KOPT-K1 (cell line): ENCODE measurements at regions not wholly inside any gene's neighbourhood (a gene's known extent, or its start where the extent isn't known, plus 50 kb on each side); places are given as distances from the start of the nearest gene placed in this dataset.

ENCODE experiments used
- H3K27ac ChIP-seq: fragments of 200-600 bp; sonication (generic); 2 replicates; pipeline ENCODE4 v1.5.1; 2016; ENCODE audit warnings: antibody characterized with exemption, mild to moderate bottlenecking, low read depth, low read length; ENCODE audit not compliant: poor library complexity, severe bottlenecking
- H3K36me3 ChIP-seq: fragments of 200-600 bp; sonication (generic); 2 replicates; pipeline ENCODE4 v1.5.1; 2017; ENCODE audit warnings: antibody characterized with exemption, mild to moderate bottlenecking, low read length, moderate library complexity; ENCODE audit not compliant: insufficient read depth
- H3K9me3 ChIP-seq: fragments of 200-600 bp; sonication (generic); 2 replicates; pipeline ENCODE4 v1.5.1; 2017; ENCODE audit warnings: antibody characterized with exemption, low read length, mild to moderate bottlenecking; ENCODE audit not compliant: insufficient read depth, poor library complexity, severe bottlenecking

GRCh38 chr1:55927702-55928290 is 651.6 kb downstream of the PLPP3 start:
- Histone ChIP-seq H3K9me3 (no peaks in the 10 kb centered on the region), H3K36me3 (no peaks in the 10 kb centered on the region), H3K27ac (no peak overlapping the region)

GRCh38 chr1:55926906-55927471 is 652.4 kb downstream of the PLPP3 start:
- Histone ChIP-seq H3K27ac (no peak overlapping the region), H3K36me3 (no peaks in the 10 kb centered on the region), H3K9me3 (no peaks in the 10 kb centered on the region)

GRCh38 chr1:55916907-55917306 is 662.5 kb downstream of the PLPP3 start:
- H3K9me3 ChIP-seq = peaks cover 17% of the 10 kb centered on the region
- H3K27ac ChIP-seq = no peak overlapping the region
- no peaks in the 10 kb centered on the region for H3K36me3 ChIP-seq

GRCh38 chr1:55916481-55916880 is 662.9 kb downstream of the PLPP3 start:
- Histone ChIP-seq H3K36me3 (no peaks in the 10 kb centered on the region), H3K27ac (no peak overlapping the region), H3K9me3 (peaks cover 17% of the 10 kb centered on the region)

GRCh38 chr1:55913565-55913964 is 665.8 kb downstream of the PLPP3 start:
- Histone ChIP-seq H3K27ac (no peak overlapping the region), H3K36me3 (no peaks in the 10 kb centered on the region)

GRCh38 chr1:55912438-55912837 is 666.9 kb downstream of the PLPP3 start:
- H3K9me3 ChIP-seq = peaks cover 17% of the 10 kb centered on the region
- H3K36me3 ChIP-seq = no peaks in the 10 kb centered on the region
- no peak overlapping the region for H3K27ac ChIP-seq

More at GRCh38 chr1:55913565-55913964, 665.8 kb downstream of the PLPP3 start:
- peaks cover 17% of the 10 kb centered on the region for H3K9me3 ChIP-seq

- Histone ChIP-seq H3K27ac (no peak overlapping the region), H3K9me3 (no peaks in the 10 kb centered on the region), H3K36me3 (no peaks in the 10 kb centered on the region)
Observed at GRCh38 chr1:55904541-55904940, 674.8 kb downstream of the PLPP3 start.

- no peak overlapping the region for H3K27ac ChIP-seq
Observed at GRCh38 chr1:55898181-55898580, 681.2 kb downstream of the PLPP3 start.

GRCh38 chr1:55896210-55896609 is 681.0 kb upstream of the USP24 start:
- no peak overlapping the region for H3K27ac ChIP-seq
- peaks cover 5% of the 10 kb centered on the region for H3K9me3 ChIP-seq
- no peaks in the 10 kb centered on the region for H3K36me3 ChIP-seq

More at GRCh38 chr1:55898181-55898580, 681.2 kb downstream of the PLPP3 start:
- H3K36me3 ChIP-seq = no peaks in the 10 kb centered on the region
- peaks cover 5% of the 10 kb centered on the region for H3K9me3 ChIP-seq

GRCh38 chr1:55894521-55894920 is 679.4 kb upstream of the USP24 start:
- Histone ChIP-seq H3K36me3 (no peaks in the 10 kb centered on the region), H3K27ac (no peak overlapping the region), H3K9me3 (peaks cover 5% of the 10 kb centered on the region)

GRCh38 chr1:55893155-55893554 is 678.0 kb upstream of the USP24 start:
- H3K27ac ChIP-seq = no peak overlapping the region
- peaks cover 4% of the 10 kb centered on the region for H3K9me3 ChIP-seq
- no peaks in the 10 kb centered on the region for H3K36me3 ChIP-seq

- H3K9me3 ChIP-seq = no peaks in the 10 kb centered on the region
- H3K36me3 ChIP-seq = no peaks in the 10 kb centered on the region
- H3K27ac ChIP-seq = no peak overlapping the region
Observed at GRCh38 chr1:55888685-55889317, 673.6 kb upstream of the USP24 start.

GRCh38 chr1:55886856-55887712 is 671.9 kb upstream of the USP24 start:
- no peaks in the 10 kb centered on the region for H3K36me3 ChIP-seq
- no peaks in the 10 kb centered on the region for H3K9me3 ChIP-seq
- no peak overlapping the region for H3K27ac ChIP-seq

- no peaks in the 10 kb centered on the region for H3K9me3 ChIP-seq
- no peak overlapping the region for H3K27ac ChIP-seq
- no peaks in the 10 kb centered on the region for H3K36me3 ChIP-seq
Observed at GRCh38 chr1:55885619-55886018, 670.5 kb upstream of the USP24 start.

- Histone ChIP-seq H3K27ac (no peak overlapping the region), H3K9me3 (no peaks in the 10 kb centered on the region), H3K36me3 (no peaks in the 10 kb centered on the region)
Observed at GRCh38 chr1:55882931-55883330, 667.8 kb upstream of the USP24 start.
